Lower leg skin (tissue), 3 donors: ENCODE measurements at regions not wholly inside any gene's neighbourhood (a gene's known extent, or its start where the extent isn't known, plus 50 kb on each side); places are given as distances from the start of the nearest gene placed in this dataset.

ENCODE experiments used
- POLR2A ChIP-seq, 2 donors: fragments of 450-650 bp; IDR thresholded peaks; one replicate each; pipeline ENCODE4 v1.6.1; 2016 to 2017; ENCODE audit warnings: antibody characterized with exemption in 2 of 2, mild to moderate bottlenecking in 1 of 2, moderate library complexity in 1 of 2
- TF ChIP-seq, protein P1 (sequence below), 3 donors: fragments of 450-650 bp; IDR thresholded peaks; one replicate each; pipeline ENCODE4 v1.5.1; 2016; ENCODE audit warnings: antibody characterized with exemption in 3 of 3, mild to moderate bottlenecking in 3 of 3, moderate library complexity in 2 of 3

DNA sequence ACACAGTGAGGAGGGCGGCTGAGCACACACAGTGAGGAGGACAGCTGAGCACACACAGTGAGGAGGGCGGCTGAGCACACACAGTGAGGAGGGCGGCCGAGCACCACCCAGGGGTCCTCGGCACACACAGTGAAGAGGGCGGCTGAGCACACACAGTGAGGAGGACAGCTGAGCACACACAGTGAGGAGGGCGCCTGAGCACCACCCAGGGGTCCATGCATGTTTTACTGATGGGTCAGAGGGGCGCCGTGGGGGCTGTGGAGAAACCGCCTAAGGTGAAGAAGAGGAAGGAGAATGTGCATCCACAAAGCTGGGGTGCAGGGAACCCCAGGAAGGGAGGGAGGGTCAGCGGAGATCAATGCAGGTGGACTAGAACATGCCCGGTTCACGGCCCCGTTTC is 461.8 kb downstream of the BRD1 start:
- TF ChIP-seq, protein P1, sequence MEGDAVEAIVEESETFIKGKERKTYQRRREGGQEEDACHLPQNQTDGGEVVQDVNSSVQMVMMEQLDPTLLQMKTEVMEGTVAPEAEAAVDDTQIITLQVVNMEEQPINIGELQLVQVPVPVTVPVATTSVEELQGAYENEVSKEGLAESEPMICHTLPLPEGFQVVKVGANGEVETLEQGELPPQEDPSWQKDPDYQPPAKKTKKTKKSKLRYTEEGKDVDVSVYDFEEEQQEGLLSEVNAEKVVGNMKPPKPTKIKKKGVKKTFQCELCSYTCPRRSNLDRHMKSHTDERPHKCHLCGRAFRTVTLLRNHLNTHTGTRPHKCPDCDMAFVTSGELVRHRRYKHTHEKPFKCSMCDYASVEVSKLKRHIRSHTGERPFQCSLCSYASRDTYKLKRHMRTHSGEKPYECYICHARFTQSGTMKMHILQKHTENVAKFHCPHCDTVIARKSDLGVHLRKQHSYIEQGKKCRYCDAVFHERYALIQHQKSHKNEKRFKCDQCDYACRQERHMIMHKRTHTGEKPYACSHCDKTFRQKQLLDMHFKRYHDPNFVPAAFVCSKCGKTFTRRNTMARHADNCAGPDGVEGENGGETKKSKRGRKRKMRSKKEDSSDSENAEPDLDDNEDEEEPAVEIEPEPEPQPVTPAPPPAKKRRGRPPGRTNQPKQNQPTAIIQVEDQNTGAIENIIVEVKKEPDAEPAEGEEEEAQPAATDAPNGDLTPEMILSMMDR (IDR thresholded peaks at IDR 0.05): no peak
- TF ChIP-seq POLR2A (IDR thresholded peaks at IDR 0.05): no peak
